ENCODE measurements at regions not wholly inside any gene's neighbourhood (a gene's known extent, or its start where the extent isn't known, plus 50 kb on each side); places are given as distances from the start of the nearest gene placed in this dataset.

DNA sequence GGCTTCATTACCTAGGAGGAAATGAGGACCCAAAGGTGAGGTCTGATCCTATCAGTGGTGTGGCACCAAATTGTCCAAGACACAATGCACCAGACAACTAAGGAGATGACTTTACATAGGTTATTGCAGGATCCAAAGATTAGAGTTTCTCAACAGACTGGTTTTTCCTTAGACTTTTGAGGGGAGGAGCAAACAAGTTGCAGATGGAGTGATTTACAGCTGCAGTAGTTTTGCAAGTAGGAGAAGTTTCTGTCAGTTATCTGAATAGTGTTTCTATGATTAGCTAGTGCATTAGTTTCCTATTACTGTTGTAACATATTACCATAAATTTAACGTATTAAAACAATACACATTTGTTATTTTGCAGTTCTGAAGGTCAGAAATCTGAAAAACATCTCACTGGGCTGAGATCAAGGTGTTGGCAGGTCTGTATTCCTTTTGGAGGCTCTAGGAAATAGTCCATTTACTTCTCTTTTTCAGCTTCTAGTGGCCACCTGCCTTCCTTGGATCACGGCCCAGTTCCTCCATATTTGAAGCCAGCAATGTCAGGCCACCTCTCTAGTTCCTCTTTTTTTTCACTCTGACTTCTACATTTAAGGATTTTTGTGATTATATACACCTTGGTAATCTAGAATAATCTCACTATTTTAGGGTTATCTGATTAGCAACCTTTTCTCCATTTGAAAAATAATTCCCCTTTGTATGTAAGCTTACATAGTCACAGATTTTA lies 994.9 kb downstream of the REEP3 start (continued):
- TF ChIP-seq ETS1 (IDR thresholded peaks at IDR 0.05) (no peak), CREB1 (CRISPR knock-in tag; IDR thresholded peaks at IDR 0.05; ENCODE audit: low read depth) (no peak), JUNB (IDR thresholded peaks at IDR 0.05; ENCODE audit: unreplicated experiment) (no peak), EZH2phosphoT487 (IDR thresholded peaks at IDR 0.05; ENCODE audit: unreplicated experiment) (no peak), POLR2AphosphoS5 (IDR thresholded peaks at IDR 0.05; ENCODE audit: low read depth) (no peak)

GRCh38 chr10:64518456-64518855 lies 997.3 kb downstream of the REEP3 start:
- TF ChIP-seq EZH2 (IDR thresholded peaks at IDR 0.05; ENCODE audit: low read depth, unreplicated experiment) (no peak), ETS1 (IDR thresholded peaks at IDR 0.05) (no peak), CREB1 (CRISPR knock-in tag; IDR thresholded peaks at IDR 0.05; ENCODE audit: low read depth) (no peak)
- TF ChIP-seq, protein P1, sequence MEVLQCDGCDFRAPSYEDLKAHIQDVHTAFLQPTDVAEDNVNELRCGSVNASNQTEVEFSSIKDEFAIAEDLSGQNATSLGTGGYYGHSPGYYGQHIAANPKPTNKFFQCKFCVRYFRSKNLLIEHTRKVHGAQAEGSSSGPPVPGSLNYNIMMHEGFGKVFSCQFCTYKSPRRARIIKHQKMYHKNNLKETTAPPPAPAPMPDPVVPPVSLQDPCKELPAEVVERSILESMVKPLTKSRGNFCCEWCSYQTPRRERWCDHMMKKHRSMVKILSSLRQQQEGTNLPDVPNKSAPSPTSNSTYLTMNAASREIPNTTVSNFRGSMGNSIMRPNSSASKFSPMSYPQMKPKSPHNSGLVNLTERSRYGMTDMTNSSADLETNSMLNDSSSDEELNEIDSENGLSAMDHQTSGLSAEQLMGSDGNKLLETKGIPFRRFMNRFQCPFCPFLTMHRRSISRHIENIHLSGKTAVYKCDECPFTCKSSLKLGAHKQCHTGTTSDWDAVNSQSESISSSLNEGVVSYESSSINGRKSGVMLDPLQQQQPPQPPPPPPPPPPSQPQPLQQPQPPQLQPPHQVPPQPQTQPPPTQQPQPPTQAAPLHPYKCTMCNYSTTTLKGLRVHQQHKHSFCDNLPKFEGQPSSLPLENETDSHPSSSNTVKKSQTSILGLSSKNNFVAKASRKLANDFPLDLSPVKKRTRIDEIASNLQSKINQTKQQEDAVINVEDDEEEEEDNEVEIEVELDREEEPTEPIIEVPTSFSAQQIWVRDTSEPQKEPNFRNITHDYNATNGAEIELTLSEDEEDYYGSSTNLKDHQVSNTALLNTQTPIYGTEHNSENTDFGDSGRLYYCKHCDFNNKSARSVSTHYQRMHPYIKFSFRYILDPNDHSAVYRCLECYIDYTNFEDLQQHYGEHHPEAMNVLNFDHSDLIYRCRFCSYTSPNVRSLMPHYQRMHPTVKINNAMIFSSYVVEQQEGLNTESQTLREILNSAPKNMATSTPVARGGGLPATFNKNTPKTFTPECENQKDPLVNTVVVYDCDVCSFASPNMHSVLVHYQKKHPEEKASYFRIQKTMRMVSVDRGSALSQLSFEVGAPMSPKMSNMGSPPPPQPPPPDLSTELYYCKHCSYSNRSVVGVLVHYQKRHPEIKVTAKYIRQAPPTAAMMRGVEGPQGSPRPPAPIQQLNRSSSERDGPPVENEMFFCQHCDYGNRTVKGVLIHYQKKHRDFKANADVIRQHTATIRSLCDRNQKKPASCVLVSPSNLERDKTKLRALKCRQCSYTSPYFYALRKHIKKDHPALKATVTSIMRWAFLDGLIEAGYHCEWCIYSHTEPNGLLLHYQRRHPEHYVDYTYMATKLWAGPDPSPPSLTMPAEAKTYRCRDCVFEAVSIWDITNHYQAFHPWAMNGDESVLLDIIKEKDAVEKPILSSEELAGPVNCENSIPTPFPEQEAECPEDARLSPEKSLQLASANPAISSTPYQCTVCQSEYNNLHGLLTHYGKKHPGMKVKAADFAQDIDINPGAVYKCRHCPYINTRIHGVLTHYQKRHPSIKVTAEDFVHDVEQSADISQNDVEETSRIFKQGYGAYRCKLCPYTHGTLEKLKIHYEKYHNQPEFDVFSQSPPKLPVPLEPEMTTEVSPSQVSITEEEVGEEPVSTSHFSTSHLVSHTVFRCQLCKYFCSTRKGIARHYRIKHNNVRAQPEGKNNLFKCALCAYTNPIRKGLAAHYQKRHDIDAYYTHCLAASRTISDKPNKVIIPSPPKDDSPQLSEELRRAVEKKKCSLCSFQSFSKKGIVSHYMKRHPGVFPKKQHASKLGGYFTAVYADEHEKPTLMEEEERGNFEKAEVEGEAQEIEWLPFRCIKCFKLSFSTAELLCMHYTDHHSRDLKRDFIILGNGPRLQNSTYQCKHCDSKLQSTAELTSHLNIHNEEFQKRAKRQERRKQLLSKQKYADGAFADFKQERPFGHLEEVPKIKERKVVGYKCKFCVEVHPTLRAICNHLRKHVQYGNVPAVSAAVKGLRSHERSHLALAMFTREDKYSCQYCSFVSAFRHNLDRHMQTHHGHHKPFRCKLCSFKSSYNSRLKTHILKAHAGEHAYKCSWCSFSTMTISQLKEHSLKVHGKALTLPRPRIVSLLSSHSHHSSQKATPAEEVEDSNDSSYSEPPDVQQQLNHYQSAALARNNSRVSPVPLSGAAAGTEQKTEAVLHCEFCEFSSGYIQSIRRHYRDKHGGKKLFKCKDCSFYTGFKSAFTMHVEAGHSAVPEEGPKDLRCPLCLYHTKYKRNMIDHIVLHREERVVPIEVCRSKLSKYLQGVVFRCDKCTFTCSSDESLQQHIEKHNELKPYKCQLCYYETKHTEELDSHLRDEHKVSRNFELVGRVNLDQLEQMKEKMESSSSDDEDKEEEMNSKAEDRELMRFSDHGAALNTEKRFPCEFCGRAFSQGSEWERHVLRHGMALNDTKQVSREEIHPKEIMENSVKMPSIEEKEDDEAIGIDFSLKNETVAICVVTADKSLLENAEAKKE (CRISPR knock-in tag; IDR thresholded peaks at IDR 0.05): no peak
- H3K4me3 ChIP-seq: no peak overlapping the region
- H3K36me3 ChIP-seq (ENCODE audit: insufficient read depth): no peaks in the 10 kb centered on the region
- Mint-ChIP-seq H3K36me3 (ENCODE audit: low read depth) (no peaks in the 10 kb centered on the region), H3K27ac (no peak overlapping the region), H3K4me1 (no peaks in the 10 kb centered on the region), H3K27me3 (ENCODE audit: insufficient read depth, low read depth, poor library complexity) (peaks cover 3% of the 10 kb centered on the region), H3K4me3 (no peak overlapping the region), H3K9me3 (no peaks in the 10 kb centered on the region)
- H3K9me2 ChIP-seq (ENCODE audit: insufficient read depth): peaks cover 4% of the 10 kb centered on the region; the same call in 1 of the 2 replicates
- H4K20me1 ChIP-seq (replicated peaks; ENCODE audit: insufficient read depth): no peaks in the 10 kb centered on the region
- no peaks in the 10 kb centered on the region for H3K4me1 ChIP-seq (ENCODE audit: insufficient read depth)
- no peak overlapping the region for H3K27ac ChIP-seq (ENCODE audit: low read depth)
- DNase-seq (ENCODE audit: low spot score) (no peak), ATAC-seq (no peak)
- H2AFZ ChIP-seq: no peak overlapping the region
- H3K4me2 ChIP-seq: no peak overlapping the region
- no peaks in the 10 kb centered on the region for H3K27me3 ChIP-seq (ENCODE audit: insufficient read depth)
- H3F3A ChIP-seq (replicated peaks; ENCODE audit: low read depth): no peaks in the 10 kb centered on the region
- H3K79me2 ChIP-seq (replicated peaks; ENCODE audit: insufficient read depth): no peaks in the 10 kb centered on the region
